C4-2B (cell line): ENCODE measurements at regions not wholly inside any gene's neighbourhood (a gene's known extent, or its start where the extent isn't known, plus 50 kb on each side); places are given as distances from the start of the nearest gene placed in this dataset.

Source experiments
- H3K27ac ChIP-seq: fragments of 450-650 bp; 2 replicates; pipeline ENCODE4 v1.5.1; 2017
- CTCF ChIP-seq: fragments of 450-650 bp; conservative IDR thresholded peaks from 2 replicates; pipeline ENCODE4 v1.5.1; 2017; ENCODE audit warnings: mild to moderate bottlenecking
- ZFX ChIP-seq: fragments of 450-650 bp; IDR thresholded peaks from 2 replicates; pipeline ENCODE4 v1.6.1; 2017

DNA sequence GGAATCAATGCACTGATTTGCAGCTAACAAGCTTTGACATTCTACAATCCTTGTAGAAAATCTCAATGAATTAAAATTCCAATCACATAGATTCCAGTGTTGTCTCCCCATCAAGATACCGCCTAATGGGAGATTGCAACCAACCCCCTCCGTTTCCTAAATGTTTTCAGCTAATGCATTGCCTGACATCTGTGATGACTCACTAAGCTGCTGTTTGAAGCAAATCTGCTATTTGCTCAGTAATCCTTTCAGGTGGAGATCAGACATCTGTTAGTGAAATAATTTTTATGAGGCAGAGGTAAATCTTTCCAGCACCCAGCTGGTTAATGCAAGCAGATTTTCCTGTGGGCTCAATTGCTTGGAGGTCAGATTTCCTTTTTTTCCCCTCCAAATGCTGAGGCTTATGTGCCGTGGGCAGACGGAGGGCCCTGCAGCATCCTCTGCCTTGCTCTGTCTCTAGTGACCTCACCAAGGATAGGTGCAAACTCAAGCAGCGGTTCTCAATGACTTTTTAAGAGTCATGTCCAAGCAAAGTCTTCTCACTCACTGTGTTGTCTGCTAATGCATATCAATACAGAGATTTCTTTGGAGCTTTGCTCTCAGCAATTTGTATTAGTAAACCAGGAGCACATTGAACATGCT, 91.1 kb upstream of the RAB3GAP2 start:
- TF ChIP-seq ZFX (no peak), CTCF (no peak)
- H3K27ac ChIP-seq: no peak overlapping the region

GRCh38 chr1:220356981-220357850, 85.0 kb upstream of the RAB3GAP2 start:
- H3K27ac ChIP-seq: no peak overlapping the region
- TF ChIP-seq ZFX (no peak), CTCF (no peak)

GRCh38 chr1:220353229-220354012, 81.2 kb upstream of the RAB3GAP2 start:
- TF ChIP-seq CTCF: no peak
- TF ChIP-seq ZFX: no peak
- no peak overlapping the region for H3K27ac ChIP-seq

DNA sequence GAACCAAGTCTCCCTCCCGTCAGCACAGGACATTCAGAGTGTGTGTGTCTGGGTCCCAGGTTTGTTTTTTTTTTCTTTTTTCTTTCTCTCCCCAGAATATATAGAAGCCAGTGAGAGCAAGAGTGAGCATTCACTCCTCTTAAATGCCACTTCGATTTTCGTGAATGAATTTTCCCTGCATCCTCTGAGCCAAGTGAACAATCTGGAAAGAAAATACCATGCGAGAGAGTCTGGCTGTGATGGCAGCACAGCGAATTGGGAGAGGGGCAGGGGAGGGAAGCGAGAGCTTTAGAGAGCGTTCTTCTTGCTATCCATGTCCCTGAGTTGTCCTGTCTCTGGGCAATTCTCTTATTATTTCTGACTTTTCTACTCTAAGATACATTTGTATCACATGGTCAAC, 76.0 kb upstream of the RAB3GAP2 start:
- no peak overlapping the region for H3K27ac ChIP-seq
- TF ChIP-seq ZFX (no peak), CTCF (no peak)

DNA sequence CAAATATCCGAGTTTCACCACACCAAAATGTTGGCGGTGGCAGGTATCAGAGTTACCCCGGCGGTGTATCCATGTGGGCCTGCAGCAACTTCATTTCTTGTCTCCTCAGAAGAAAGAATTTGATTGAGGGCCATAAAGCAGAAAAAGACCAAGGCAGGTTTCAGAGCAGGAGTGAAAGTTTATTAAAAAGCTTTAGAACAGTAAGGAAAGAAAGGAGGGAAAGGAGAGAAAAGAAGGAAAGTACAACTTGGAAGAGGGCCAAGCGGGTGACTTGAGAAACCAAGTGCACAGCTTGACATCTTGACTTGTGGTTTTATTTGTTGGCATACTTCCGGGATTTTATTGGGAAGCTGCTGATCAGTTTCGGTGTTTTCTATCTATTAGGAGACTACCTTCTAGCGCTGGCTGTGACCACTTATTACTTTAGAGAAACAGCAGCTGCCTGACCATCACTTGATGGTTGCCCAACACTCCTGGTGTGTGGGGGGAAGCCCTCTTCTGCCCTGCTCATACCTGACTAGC, 75.5 kb upstream of the RAB3GAP2 start:
- no peak overlapping the region for H3K27ac ChIP-seq
- no peak for TF ChIP-seq CTCF
- no peak for TF ChIP-seq ZFX

- TF ChIP-seq CTCF (no peak), ZFX (no peak)
Measured at GRCh38 chr1:220344745-220345144, 72.5 kb upstream of the RAB3GAP2 start.

GRCh38 chr1:220342853-220343252, 70.6 kb upstream of the RAB3GAP2 start:
- no peak overlapping the region for H3K27ac ChIP-seq
- TF ChIP-seq CTCF: no peak
- TF ChIP-seq ZFX: no peak

More at GRCh38 chr1:220344745-220345144, 72.5 kb upstream of the RAB3GAP2 start:
- no peak overlapping the region for H3K27ac ChIP-seq
